ENCODE measurements at regions not wholly inside any gene's neighbourhood (a gene's known extent, or its start where the extent isn't known, plus 50 kb on each side); places are given as distances from the start of the nearest gene placed in this dataset.

DNA sequence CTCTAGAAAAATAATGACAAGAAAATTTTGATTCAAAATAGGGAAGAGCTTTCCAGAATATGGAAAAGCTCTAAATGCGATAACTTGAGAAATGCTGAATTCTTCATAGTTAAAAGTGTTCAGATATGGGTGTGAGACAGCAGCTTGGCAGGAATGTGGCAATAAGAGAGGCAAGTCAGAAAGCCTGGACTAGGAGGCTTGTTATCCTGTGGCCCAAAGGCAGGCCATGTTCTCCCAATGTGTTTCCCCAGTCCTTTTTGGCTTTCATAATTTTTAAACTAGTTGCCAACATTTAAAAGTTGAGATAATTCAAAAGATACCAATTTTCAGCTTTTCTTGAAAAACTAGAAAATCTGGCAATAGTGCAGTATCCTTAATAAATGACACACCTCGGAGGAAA lies 366.3 kb upstream of the FANCL start:
- TF ChIP-seq, protein P1, sequence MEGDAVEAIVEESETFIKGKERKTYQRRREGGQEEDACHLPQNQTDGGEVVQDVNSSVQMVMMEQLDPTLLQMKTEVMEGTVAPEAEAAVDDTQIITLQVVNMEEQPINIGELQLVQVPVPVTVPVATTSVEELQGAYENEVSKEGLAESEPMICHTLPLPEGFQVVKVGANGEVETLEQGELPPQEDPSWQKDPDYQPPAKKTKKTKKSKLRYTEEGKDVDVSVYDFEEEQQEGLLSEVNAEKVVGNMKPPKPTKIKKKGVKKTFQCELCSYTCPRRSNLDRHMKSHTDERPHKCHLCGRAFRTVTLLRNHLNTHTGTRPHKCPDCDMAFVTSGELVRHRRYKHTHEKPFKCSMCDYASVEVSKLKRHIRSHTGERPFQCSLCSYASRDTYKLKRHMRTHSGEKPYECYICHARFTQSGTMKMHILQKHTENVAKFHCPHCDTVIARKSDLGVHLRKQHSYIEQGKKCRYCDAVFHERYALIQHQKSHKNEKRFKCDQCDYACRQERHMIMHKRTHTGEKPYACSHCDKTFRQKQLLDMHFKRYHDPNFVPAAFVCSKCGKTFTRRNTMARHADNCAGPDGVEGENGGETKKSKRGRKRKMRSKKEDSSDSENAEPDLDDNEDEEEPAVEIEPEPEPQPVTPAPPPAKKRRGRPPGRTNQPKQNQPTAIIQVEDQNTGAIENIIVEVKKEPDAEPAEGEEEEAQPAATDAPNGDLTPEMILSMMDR (IDR thresholded peaks at IDR 0.05; ENCODE audit: insufficient read depth, low read length, poor library complexity, severe bottlenecking), result no peak
- H3K4me3 ChIP-seq (ENCODE audit: low read depth, low read length), result no peak overlapping the region
- H3K36me3 ChIP-seq (ENCODE audit: control insufficient read depth, insufficient read depth, low read length), result no peaks in the 10 kb centered on the region
- no peaks in the 10 kb centered on the region for H3K27me3 ChIP-seq (ENCODE audit: control insufficient read depth, insufficient read depth, low read length)
- DNase-seq (ENCODE audit: low read depth), result no peak

- H3K36me3 ChIP-seq (ENCODE audit: control insufficient read depth, insufficient read depth, low read length), result no peaks in the 10 kb centered on the region
- TF ChIP-seq, protein P1 (IDR thresholded peaks at IDR 0.05; ENCODE audit: insufficient read depth, low read length, poor library complexity, severe bottlenecking), result no peak
- DNase-seq (ENCODE audit: low read depth), result no peak
- no peak overlapping the region for H3K4me3 ChIP-seq (ENCODE audit: low read depth, low read length)
- H3K27me3 ChIP-seq (ENCODE audit: control insufficient read depth, insufficient read depth, low read length), result no peaks in the 10 kb centered on the region
Measured at GRCh38 chr2:58606799-58607198, 365.7 kb upstream of the FANCL start.

- Histone ChIP-seq H3K4me3 (ENCODE audit: low read depth, low read length) (no peak overlapping the region), H3K27me3 (ENCODE audit: control insufficient read depth, insufficient read depth, low read length) (no peaks in the 10 kb centered on the region), H3K36me3 (ENCODE audit: control insufficient read depth, insufficient read depth, low read length) (no peaks in the 10 kb centered on the region)
- DNase-seq (ENCODE audit: low read depth), result no peak
- TF ChIP-seq, protein P1 (IDR thresholded peaks at IDR 0.05; ENCODE audit: insufficient read depth, low read length, poor library complexity, severe bottlenecking), result no peak
Measured at GRCh38 chr2:58604096-58604495, 363.0 kb upstream of the FANCL start.

DNA sequence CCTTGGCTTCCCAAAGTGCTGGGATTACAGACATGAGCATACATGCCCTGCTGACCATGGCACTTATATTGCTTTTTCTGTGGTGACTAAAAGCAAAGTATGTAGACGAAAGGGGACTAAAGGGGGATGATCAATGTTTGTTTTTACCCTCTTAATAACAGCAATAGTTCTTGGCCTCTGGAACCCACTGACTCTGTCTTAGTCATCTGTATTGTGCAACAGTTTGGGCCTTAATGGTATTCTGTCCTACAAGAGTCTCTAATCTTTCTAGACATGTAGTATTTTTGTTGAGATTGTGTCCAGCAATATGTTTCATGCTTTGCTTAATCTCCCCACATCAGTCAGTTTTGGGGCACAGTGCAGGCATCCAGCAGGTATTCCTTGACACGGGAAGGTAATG lies 359.9 kb upstream of the FANCL start:
- Histone ChIP-seq H3K27me3 (ENCODE audit: control insufficient read depth, insufficient read depth, low read length) (no peaks in the 10 kb centered on the region), H3K4me3 (ENCODE audit: low read depth, low read length) (no peak overlapping the region), H3K36me3 (ENCODE audit: control insufficient read depth, insufficient read depth, low read length) (no peaks in the 10 kb centered on the region)
- DNase-seq (ENCODE audit: low read depth), result no peak
- TF ChIP-seq, protein P1 (IDR thresholded peaks at IDR 0.05; ENCODE audit: insufficient read depth, low read length, poor library complexity, severe bottlenecking), result no peak

GRCh38 chr2:58598171-58598570 lies 357.0 kb upstream of the FANCL start:
- no peaks in the 10 kb centered on the region for H3K36me3 ChIP-seq (ENCODE audit: control insufficient read depth, insufficient read depth, low read length)
- no peak for DNase-seq (ENCODE audit: low read depth)
- H3K27me3 ChIP-seq (ENCODE audit: control insufficient read depth, insufficient read depth, low read length), result no peaks in the 10 kb centered on the region
- TF ChIP-seq, protein P1 (IDR thresholded peaks at IDR 0.05; ENCODE audit: insufficient read depth, low read length, poor library complexity, severe bottlenecking), result no peak
- H3K4me3 ChIP-seq (ENCODE audit: low read depth, low read length), result no peak overlapping the region

GRCh38 chr2:58595714-58596113 lies 354.6 kb upstream of the FANCL start:
- Histone ChIP-seq H3K27me3 (ENCODE audit: control insufficient read depth, insufficient read depth, low read length) (no peaks in the 10 kb centered on the region), H3K4me3 (ENCODE audit: low read depth, low read length) (no peak overlapping the region), H3K36me3 (ENCODE audit: control insufficient read depth, insufficient read depth, low read length) (no peaks in the 10 kb centered on the region)
- TF ChIP-seq, protein P1 (IDR thresholded peaks at IDR 0.05; ENCODE audit: insufficient read depth, low read length, poor library complexity, severe bottlenecking), result no peak
- DNase-seq (ENCODE audit: low read depth), result no peak

All from kidney epithelial cell (primary cell).